Fibroblast of villous mesenchyme (primary cell): ENCODE measurements at regions not wholly inside any gene's neighbourhood (a gene's known extent, or its start where the extent isn't known, plus 50 kb on each side); places are given as distances from the start of the nearest gene placed in this dataset.

Source experiments
- DNase-seq: peaks from one replicate; pipeline ENCODE4 v3.0.0-alpha.2; 2010; ENCODE audit warnings: low read depth
- H3K4me3 ChIP-seq: 2 replicates; pipeline ENCODE4 v1.5.1; 2011; ENCODE audit warnings: low read depth, mild to moderate bottlenecking, low read length
- CTCF ChIP-seq: IDR thresholded peaks from 2 replicates; pipeline ENCODE4 v1.5.1; 2012; ENCODE audit warnings: low read depth, mild to moderate bottlenecking, low read length; ENCODE audit not compliant: insufficient read depth

GRCh38 chr9:31699836-31700235 is 684.6 kb upstream of the ACO1 start:
- TF ChIP-seq CTCF, result no peak
- no peak overlapping the region for H3K4me3 ChIP-seq
- DNase-seq, result no peak

- no peak for DNase-seq
- no peak for TF ChIP-seq CTCF
- H3K4me3 ChIP-seq, result no peak overlapping the region
Observed at GRCh38 chr9:31700252-31701045, 684.0 kb upstream of the ACO1 start.

DNA sequence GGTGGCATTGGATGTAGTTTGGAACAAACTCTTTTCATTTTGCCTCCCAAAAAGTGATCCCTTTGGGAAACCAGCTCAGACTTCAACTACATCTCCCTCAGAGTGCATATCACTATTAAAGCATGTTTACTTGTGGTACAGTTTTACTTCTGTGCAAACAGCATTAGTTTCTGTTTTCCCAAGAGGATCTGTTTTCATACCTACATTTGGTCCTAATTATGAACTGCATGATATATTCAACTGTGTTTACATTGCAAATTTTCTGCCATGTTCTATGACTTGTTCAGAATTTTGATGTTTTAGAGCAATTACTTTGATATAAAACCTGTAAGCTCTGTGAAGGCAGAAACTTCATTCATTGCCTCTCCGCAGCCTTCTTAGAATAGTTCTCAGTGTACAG is 681.5 kb upstream of the ACO1 start:
- no peak for TF ChIP-seq CTCF
- H3K4me3 ChIP-seq, result no peak overlapping the region
- peak; percentile 9 for DNase-seq

GRCh38 chr9:31715250-31715649 is 669.2 kb upstream of the ACO1 start:
- peak; percentile 7 for DNase-seq
- H3K4me3 ChIP-seq, result no peak overlapping the region
- no peak for TF ChIP-seq CTCF

DNA sequence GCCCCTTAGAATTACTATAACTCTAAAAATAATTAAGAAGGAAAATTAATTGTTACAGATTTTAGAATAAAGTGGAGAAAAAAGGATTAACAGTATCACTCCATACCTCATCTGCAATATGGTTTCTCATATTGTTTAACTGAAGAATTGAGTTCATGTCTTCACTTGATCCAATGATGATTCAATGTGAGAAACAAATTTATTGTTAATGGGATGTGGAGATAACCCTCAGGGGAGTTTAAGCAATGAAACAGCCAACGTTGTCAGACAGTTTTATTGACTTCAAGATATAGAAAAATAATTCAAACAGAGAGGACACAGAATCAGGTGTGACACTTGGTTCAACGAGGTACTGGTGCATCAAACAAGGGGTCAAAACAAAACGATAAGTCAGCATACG is 665.2 kb upstream of the ACO1 start:
- TF ChIP-seq CTCF, result no peak

DNA sequence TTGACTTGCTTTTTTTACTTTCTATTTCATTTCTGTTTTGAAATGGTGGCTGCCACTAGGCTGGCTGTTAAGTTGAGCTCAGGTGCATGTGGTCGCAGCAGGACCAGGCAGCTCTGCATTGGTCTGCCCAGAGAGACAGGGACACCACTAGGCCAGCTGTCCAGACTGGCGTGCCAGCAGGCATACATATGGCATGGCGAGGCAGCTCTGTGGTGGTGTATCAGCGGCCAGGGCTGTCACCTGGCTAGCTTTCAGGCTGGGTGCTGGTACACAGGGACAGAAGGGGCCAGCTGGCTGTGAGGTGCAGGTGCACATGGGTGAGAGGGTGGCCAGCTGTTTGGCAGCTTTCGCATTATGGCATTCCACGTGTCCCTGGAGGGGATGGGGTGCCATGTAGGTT is 654.0 kb upstream of the ACO1 start:
- no peak for DNase-seq
- TF ChIP-seq CTCF, result no peak
- H3K4me3 ChIP-seq, result no peak overlapping the region

More for the DNA sequence above, 665.2 kb upstream of the ACO1 start:
- no peak overlapping the region for H3K4me3 ChIP-seq
- DNase-seq, result no peak

GRCh38 chr9:31733166-31733565 is 651.3 kb upstream of the ACO1 start:
- no peak for DNase-seq
- no peak for TF ChIP-seq CTCF
- H3K4me3 ChIP-seq, result no peak overlapping the region
